ENCODE measurements at regions not wholly inside any gene's neighbourhood (a gene's known extent, or its start where the extent isn't known, plus 50 kb on each side); places are given as distances from the start of the nearest gene placed in this dataset.
"Not testable (repeated sequence)": the region's sequence is repeated elsewhere in the genome, so short reads cannot be mapped to it uniquely, and the experiment has no call there.

DNA sequence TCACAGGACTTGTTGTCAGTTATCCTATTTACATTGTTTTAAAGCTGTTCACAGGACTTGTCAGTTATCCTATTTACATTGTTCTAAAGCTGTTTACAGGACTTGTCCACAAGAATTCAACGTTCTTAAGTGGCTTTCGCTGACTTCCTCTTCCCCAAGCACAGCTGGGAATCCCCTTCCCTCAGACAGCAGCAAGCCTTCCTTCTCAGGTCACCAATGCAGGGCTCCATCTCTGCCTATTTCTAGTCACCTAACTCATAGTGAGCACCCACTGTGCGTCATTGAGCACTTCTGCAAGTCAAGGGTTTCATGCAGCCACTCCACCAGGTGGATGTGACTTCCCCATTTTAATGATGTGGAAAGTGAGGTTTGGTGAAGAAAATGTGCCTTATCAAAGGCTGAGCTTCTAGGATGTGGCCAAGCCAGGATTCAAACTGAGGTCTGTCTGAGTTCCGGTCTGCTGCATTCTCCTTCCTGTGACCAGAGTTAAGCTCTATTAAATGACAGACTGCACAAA is 109.8 kb upstream of the ZNF462 start:
- no peak for DNase-seq (ENCODE audit: low read depth in 2 of 2)

DNA sequence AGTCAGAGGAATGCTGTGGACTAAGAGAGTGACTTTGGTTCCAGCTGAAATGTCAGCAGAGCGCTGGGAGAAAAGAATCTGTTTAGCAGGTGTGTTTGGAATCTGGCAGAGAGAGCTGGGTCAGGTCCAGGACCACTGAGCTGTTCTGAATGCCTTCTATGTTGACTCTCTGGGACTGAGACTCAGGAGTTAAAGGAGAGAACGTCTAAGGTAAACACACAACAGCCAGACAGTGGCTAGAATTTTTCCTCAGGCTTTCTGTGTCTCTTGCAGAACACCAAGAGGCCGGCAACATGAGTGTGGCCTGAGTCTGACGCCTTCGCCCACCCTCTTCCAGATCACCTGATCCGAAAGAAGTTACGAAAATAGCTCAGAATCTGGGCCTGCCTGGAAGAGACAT is 107.2 kb upstream of the ZNF462 start:
- no peak for DNase-seq (ENCODE audit: low read depth in 2 of 2)

DNA sequence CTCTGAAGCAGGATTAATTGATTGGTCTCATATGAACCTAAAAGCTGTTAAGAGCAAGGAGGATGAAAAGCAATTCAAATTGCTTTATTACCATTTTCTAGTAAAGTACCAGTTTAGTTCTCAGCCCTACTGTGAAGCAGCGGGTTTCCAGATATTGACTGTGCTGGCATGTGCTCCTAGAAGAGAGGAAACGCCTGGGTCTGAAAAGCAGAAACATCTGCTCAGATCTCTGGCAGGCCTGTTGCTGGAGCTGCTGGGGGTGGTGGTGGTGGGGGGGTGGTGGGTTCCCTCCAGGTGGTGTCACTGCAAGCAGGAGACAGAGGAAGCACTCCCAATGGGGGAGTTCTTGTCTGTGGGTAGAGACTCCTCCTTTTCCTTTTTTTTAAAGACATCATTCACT is 105.5 kb upstream of the ZNF462 start:
- no peak for DNase-seq (ENCODE audit: low read depth in 2 of 2)

DNA sequence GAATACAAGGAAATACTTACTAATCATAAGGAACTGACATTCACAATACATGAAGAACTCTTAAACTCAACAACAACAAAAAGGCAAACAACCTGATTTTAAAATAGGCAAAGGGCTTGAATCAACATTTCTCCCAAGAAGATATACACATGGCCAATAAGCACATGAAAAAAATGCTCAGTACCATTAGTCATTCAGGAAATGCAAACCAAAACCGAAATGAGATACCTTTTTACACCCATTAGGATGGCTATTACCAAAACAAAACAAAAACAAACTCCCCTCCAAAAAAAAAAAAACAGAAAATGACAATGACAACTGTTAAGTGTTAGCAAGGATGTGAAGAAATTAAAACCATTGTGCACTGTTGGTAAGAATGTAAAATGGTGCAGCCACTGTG is 104.1 kb upstream of the ZNF462 start:
- DNase-seq (ENCODE audit: low read depth in 2 of 2), result no peak

DNA sequence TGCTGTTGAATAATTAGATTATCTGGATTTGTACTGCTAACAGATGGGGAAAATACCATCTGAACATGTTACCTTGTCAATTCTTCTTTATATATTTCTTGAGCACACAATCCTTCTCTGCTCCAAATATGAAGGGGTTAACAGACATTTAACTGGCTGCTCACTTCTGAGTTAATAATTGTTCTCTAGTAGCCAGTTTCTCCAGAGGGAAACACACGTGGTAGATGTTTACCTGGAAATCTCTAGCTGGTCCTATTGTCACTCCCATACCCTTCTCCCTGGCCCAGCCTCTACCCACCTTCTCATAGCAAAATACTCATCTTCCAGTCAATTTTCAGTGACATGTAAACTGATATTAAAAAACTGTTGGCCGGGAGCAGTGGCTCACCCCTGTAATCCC is 101.5 kb upstream of the ZNF462 start:
- no peak for DNase-seq (ENCODE audit: low read depth in 2 of 2)

DNA sequence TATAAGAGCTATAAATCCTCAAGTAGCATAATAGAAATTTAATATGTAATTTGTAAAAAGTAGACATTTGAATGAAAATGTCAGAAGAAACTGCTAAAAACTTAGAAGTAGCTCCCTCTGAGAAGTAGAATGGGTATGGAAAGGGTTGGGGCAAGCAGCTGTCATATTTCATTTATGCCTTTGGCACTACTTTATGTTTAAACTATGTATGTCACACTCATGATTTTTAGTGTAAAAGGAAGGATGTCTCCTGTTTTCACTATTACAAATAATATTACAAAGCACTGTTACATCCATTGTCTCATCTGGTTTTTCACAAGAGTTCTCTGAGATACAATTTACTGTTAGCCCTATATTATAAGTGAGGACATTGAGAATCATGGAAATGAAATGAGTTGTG is 96.3 kb upstream of the ZNF462 start:
- no peak for DNase-seq (ENCODE audit: low read depth in 2 of 2)

DNA sequence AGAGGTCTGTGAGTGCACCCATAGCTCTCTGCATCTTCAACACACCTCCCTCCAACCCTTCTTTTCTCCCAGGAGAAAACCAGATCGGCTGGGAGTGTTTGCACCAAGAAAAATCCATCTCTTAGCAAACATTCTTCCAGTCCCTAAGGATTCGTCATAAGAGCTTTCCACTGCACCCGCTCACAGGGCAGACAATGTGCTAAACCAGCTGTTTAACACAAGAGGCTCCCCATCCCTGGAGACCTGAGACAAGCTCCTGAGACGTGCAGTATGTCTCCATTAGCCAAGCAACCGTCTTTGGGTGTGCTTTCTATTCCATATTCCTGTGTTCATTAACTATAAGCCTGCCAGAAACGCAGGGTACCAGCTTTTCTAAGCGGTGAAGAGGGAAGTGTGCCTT is 93.6 kb upstream of the ZNF462 start:
- no peak for DNase-seq (ENCODE audit: low read depth in 2 of 2)

DNA sequence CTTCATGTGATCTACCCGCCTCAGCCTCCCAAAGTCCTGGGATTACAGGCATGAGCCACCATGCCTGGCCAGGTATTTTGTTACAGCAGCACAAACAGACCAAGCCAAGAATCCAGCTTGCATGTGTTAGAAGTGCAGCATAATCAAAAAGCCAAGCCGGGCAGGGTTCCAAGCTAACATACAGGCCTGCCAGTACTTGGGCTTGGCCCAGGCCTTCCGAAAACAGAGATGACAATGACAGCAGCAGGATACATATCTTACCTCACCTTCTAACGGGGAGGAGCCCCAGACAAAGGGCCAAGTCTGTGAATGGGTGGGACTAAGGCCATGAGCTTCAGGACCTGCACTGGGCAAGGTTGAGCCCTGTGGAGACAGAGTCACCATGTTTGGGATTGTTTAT is 91.4 kb upstream of the ZNF462 start:
- no peak for DNase-seq (ENCODE audit: low read depth in 2 of 2)

DNA sequence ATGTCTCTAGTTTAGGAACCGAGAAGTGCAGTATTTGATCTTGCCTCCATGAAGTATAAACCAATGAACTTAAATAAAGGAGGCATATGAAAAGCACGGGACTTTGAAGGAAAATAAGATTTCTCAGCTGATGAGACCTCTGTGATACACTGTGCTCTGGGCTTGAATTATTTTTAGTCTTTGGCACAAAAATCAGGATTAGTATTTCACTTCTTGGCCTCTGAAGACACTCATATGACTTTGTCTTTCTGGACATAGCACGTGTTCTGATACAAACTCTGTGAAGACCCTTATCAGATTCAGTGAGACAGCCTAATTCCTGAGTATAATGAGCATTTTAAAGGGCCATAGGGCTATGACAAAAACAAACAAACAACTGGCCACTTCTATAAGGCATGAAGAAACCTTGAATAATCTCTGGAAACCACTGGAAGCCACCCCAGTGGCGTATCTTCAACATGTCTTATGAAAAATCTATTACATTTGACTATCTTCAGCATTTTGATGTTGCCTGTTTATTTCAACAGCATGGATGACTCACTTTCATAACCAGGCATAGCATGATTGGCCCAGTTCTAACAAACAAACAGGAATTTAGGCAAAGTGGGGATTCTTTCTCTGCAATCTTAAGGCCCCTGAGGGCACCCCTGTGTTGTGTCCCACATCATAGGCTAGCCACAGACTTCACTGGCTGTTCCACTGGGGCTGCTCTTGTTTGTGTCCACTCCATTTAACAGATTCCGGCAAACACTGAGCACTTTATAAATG is 90.3 kb upstream of the ZNF462 start:
- no peak for DNase-seq (ENCODE audit: low read depth in 2 of 2)

DNA sequence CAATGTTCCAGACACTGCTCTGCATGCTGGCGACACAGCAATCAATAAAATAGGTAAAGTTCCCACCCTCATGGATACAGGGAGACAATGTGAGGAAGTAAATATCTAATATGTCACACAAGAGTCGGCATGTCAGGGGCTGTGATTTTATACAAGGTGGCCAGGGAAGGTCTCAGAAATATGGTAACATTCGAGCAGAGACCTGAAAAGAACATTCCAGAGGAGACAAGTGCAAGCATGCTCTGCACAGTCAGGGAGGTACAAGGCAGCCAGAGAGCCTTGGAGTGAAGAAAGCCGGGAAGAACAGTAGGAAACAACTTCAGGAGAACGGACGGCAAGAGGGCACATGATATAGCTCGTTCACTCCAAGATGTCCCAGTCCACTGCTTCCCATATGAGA is 89.2 kb upstream of the ZNF462 start:
- DNase-seq (ENCODE audit: low read depth in 2 of 2), result no peak

DNA sequence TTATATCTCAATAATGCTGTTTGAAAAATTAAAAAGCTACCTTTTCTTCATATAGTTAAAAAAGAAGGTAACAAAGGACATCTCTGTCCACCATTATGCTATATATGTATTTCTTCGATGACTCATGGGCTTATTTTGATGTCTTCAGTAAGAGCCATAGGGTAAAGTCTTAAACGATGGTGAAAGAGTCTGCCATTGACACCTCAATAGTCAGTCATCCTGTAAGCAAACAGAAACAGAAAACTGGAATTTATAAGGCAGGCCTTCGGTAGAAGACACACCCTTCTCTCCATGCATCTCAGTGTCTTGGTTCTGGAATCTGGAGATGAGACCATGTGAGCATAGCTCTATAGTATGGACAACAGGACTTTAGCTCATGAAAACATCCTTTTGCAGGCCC is 87.0 kb upstream of the ZNF462 start:
- DNase-seq (ENCODE audit: low read depth in 2 of 2), result no peak

DNA sequence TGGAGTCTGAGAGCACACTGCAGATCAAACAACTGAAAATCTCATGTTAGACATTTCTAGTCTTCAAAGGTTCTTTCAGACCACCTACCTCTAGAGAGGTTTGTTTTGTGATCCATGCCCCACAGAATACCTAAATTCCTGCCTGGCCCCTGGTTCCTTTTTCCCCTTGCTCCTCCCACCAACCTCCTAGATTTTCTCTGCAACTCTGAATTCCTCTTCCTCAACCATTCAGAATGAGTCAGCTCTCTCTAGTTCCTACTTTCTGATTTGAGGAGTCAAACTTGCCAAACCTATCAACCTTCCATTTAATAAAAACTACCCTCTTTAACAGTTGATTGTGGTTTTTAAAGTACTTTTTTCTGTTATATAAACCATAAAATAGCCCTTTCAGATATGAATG is 83.2 kb upstream of the ZNF462 start:
- DNase-seq (ENCODE audit: low read depth in 2 of 2), result no peak

DNA sequence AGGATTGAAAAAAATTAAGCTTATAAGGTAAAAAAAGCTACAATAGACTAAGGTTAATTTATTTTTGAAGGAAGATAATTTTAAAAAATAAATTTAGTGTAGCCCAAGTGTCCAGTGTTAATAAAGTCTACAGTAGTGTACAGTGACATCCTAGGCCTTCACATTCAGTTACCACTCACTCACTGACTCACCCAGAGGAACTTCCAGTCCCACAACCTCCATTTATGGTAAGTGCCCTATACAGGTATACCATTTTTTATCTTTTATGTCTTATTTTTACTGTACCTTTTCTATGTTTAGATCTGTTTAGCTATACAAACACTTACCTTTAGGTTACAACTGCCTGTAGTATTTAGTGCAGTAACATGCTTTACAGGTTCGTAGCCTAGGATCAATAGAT is 79.8 kb upstream of the ZNF462 start:
- DNase-seq (ENCODE audit: low read depth in 2 of 2), result no peak

DNA sequence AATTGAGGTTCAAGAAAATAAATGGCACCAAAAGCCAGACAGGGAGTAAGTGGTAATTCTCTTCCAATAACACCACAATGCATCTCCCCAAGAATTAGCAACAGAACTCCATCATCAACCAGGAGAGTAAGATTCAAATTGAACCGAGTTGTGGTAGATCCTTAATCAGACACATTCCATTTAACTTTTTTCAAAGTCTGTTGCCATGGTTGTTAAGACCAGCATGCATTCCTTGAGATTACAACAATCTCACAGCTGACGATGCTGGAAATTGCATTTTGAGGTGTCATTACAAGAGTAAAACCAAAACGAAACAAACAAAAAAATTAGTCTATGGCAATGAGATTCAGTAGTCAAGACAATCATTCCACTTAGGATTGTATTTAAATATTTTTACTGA is 78.9 kb upstream of the ZNF462 start:
- DNase-seq (ENCODE audit: low read depth in 2 of 2), result no peak

DNA sequence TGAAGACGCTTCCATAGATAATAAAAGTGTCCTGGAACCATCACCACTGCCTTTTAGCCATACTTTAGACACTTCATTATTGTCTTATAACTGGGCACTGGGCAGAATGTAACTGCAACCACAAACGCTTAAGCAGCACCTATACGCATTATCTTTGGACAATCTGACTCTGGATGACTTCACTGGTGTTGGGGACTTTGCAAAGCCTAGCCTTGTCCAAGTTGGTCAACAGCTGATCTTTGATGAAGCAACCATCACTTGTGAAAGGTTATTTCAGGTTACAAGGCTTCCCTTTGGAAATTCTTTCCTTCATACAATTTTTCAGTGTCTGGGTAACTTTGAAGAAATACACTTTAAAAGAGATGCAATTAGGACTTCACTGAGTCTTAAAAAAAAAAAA is 77.8 kb upstream of the ZNF462 start:
- no peak for DNase-seq (ENCODE audit: low read depth in 2 of 2)

DNA sequence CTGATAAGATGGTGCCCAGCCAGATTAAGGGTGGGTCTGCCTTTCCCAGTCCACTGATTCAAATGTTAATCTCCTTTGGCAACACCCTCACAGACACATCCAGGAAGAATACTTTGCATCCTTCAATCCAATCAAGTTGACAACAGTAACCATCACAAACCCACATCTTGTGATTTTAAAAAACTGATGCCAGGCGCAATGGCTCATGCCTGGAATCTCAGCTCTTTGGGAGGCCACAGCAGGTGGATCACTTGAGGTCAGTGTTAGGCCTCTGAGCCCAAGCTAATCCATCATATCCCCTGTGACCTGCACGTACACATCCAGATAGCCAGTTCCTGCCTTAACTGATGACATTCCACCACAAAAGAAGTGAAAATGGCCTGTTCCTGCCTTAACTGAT is 74.9 kb upstream of the ZNF462 start:
- DNase-seq (ENCODE audit: low read depth in 2 of 2), result not testable (repeated sequence)

DNA sequence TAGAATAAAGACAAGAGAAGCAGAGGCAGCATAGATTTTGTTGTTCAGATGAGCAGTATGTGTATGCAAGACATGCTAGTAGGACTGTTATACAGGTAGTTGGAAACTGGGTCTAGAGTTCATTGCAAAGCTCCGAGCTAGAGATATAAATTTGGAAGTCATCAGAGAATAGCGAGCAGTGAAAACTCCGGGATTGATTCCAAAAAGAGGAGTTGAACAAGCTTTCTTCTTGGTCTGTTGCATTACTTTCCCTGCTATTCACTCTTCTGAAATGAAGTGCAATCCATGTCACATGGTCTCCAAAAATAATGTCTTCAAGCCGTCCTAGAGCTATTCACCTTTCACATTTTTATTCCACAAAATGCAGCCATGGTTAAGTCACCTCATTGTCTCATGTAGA is 67.9 kb upstream of the ZNF462 start:
- DNase-seq (ENCODE audit: low read depth in 2 of 2), result no peak

DNA sequence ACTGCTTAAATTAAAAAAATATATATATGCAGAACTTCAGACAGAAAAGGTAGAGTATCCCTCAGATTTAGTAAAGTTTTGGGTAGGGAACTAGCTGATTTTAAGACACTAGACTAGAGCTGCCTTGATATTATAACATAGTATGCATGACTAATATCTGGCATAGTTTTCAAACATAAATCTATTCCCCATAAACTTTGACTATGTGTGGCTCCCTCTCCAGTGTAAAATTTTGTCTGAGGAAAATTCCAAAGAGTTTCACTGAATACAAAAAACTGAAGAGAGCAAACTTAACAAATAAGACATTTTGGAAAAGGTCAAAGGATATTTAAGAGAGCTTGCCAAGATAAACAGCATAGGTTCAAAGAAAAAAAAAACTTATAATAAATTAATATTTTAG is 66.2 kb upstream of the ZNF462 start:
- DNase-seq (ENCODE audit: low read depth in 2 of 2), result no peak

DNA sequence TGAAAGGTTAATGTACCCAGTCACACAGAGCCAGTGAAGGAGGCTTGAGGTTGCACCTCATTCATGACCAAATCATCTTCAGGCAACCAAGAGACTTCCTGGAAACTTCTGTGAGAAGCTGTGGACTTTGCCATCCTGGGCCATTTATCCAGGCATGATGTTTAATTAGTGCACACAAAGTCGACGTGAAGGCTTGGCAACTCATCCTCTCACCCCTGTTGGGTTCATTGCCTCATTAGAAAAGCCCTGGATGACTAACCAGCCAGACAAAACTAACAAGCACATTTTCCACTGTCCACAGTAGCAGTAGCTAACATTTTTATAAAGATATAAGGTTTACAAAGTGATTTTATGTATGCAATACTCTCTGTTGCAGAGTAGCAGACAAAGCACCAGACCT is 65.7 kb upstream of the ZNF462 start:
- no peak for DNase-seq (ENCODE audit: low read depth in 2 of 2)

DNA sequence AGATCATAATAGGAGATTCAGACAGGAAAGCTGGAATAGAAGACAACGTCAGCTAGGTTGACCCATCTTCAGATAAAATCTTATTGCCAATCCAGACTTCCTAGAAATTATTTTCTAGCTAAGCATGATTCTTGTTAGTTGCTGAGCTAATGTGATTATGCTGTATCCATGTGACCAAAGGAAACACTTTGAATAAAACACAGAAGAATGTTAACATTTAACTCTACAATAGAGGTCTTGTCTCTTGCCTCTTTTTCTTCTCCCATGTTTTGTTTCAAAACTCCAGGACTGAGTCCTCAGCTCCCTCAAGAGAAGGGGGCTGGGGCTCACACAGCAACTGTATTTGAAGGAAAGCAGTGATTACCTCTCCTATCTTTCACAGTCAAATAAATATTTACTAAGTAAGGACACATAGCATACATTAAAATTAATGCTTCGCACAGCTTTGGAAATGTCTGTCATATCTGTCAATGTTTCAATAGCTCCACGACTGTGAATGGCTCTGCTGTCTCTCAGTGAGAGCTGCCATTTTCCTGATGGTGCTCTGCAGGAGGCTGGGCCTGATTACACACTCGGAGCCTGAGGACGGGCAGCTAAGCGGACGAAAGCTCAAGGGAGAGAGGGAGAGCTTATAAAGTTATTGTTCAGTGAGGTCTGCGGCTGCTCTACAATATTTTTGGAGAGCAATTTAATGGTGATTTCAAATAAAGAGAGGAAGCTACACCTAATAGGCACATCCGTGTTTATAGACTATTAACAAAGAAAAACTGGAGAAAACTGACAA is 64.8 kb upstream of the ZNF462 start:
- DNase-seq (ENCODE audit: low read depth in 2 of 2), result no peak

DNA sequence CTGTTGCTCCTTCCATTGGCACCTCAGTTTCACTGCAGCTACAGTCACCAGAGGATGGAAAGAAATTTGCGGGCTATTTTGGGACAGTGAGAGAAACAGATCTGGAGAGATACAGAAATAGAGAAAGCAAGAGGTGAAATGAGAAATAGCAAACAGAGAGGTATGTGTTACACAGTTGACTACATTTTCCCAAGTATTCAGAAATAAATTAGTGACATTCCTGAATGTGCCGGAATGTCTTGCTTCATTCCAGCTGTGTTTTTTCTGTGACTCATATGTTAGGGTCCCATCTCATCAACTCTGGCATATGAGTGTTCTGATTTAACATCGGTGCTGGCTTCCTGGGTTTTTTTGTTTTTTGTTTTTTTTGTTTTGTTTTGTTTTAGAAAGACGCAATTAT is 63.8 kb upstream of the ZNF462 start:
- DNase-seq (ENCODE audit: low read depth in 2 of 2), result peak; percentile 84 to 85

DNA sequence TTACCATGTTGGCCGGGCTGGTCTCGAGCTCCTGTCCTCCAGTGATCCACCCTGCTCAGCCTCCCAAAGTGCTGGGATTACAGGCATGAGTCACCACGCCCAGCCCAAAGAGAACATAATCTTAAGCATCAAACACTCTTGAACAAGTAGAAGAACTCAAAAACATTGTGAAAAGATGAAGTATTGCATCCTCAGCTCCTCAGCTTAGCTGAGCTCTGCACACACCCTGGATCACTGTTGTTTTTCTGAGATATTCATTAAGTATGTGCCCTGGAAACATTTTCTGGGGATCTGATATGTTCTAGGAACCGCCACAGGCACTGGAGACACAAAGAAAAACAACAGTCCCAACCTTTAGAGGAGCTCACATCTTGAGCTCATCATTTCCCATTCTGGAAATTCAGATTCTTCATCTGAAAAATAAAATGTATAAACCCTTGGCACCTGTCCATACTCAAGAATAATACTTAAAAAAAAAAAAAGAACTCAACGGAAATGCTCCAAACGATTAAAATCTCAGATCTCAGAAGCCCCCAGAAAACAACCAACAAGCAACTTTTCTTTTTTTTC is 62.2 kb upstream of the ZNF462 start:
- DNase-seq (ENCODE audit: low read depth in 2 of 2), result no peak

DNA sequence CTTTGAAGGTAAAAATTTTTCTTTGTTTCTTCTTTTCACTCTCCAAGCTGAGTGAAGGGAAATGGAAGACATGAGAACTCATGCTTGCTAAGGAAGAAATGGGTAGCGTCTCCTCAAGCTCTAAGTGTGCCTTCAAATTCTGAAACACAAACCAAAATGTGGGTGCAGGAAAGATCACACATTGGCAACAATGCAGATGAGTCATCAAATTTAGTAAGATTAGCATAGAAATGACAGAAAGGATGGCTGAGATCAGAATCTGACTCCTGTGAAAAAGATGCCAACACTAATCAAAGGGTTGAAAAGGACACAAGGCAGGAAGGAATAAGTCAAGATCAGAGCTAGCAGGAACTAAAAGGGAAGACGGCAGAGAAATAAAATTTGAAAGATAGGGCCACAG is 61.1 kb upstream of the ZNF462 start:
- DNase-seq (ENCODE audit: low read depth in 2 of 2), result no peak

All from fibroblast of skin of left biceps (primary cell).